ENCODE measurements at regions not wholly inside any gene's neighbourhood (a gene's known extent, or its start where the extent isn't known, plus 50 kb on each side); places are given as distances from the start of the nearest gene placed in this dataset.

DNA sequence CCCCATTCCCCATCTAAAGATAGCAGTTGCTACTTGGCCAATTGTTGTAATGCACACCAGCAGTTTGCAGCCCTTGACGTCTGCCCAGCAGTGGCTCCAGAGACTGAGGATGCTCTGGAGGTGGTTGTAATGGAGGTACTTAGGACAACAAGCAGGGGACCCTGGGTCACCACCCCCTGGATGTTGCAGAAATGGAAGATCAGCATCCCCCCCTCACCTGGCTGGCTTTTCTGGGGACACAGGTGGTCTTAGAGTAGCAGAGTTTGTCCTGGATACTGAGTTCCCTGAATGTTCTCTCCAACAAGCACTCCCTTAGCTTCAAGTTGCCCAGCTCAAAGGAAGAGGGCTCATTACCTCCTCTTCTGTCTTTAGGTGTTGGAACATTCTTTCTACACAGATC lies 250.5 kb downstream of the AACS start:
- no peak overlapping the region for H3K4me3 ChIP-seq (ENCODE audit: low read depth, low read length, poor library complexity, severe bottlenecking)
- no peaks in the 10 kb centered on the region for H3K9me3 ChIP-seq (ENCODE audit: low read length)
- POLR2A ChIA-PET, result interaction anchor here (1.0 kb wide), 1 partner anchor 61 kb away, joined by 4 read pairs; no protein-coding TSS in a partner anchor
- DNase-seq (ENCODE audit: low spot score), result no peak
- H3K36me3 ChIP-seq (ENCODE audit: insufficient read depth, low read length), result no peaks in the 10 kb centered on the region
- no peaks in the 10 kb centered on the region for H4K20me1 ChIP-seq (ENCODE audit: insufficient read depth, low read length)
- TF ChIP-seq, protein P1, sequence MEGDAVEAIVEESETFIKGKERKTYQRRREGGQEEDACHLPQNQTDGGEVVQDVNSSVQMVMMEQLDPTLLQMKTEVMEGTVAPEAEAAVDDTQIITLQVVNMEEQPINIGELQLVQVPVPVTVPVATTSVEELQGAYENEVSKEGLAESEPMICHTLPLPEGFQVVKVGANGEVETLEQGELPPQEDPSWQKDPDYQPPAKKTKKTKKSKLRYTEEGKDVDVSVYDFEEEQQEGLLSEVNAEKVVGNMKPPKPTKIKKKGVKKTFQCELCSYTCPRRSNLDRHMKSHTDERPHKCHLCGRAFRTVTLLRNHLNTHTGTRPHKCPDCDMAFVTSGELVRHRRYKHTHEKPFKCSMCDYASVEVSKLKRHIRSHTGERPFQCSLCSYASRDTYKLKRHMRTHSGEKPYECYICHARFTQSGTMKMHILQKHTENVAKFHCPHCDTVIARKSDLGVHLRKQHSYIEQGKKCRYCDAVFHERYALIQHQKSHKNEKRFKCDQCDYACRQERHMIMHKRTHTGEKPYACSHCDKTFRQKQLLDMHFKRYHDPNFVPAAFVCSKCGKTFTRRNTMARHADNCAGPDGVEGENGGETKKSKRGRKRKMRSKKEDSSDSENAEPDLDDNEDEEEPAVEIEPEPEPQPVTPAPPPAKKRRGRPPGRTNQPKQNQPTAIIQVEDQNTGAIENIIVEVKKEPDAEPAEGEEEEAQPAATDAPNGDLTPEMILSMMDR (conservative IDR thresholded peaks at IDR 0.05; ENCODE audit: low read length), result no peak
- TF ChIP-seq EZH2phosphoT487 (IDR thresholded peaks at IDR 0.05; ENCODE audit: borderline replicate concordance, low read depth, low read length), result no peak
- no peaks in the 10 kb centered on the region for H3K9me2 ChIP-seq (ENCODE audit: insufficient read depth, low read length)
- H3K27ac ChIP-seq (ENCODE audit: low read depth, low read length, poor library complexity, severe bottlenecking), result no peak overlapping the region
- H3K4me2 ChIP-seq (ENCODE audit: low read length), result no peak overlapping the region
- H3K4me1 ChIP-seq (ENCODE audit: insufficient read depth, low read length, poor library complexity, severe bottlenecking), result no peaks in the 10 kb centered on the region
- intact Hi-C loops (cut with micrococcal nuclease; ENCODE audit: unreplicated experiment), result no loop called here
- no peaks in the 10 kb centered on the region for H3K79me2 ChIP-seq (ENCODE audit: insufficient read depth, low read depth, low read length)
- H2AFZ ChIP-seq (ENCODE audit: low read length), result no peak overlapping the region
- CTCF ChIA-PET (ENCODE audit: unreplicated experiment), result interaction anchor here (0.7 kb wide), 1 partner anchor 612 kb away, joined by 3 read pairs; no protein-coding TSS in a partner anchor
- BruUV-seq (replicated peaks), result no TSS peak

DNA sequence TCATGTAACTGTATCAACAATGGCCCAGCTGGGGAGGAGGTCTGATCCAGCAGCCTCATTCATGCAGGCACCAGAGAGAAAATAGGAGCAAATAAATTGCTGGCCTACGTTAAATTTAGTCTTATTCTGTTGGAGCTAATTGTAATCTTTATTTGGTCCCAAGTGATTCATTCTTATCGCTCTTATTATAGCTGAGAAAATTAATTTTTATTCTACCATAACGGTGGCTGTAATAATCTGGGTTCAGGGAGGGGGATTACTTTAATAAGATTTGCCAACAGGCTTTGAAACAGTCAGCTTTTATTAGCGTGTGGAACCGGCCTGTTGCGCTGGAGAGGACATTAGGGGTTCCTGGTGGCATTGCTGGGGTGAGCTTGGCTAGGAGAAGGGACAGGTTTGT lies 254.9 kb downstream of the AACS start:
- no peak overlapping the region for H3K27ac ChIP-seq (ENCODE audit: low read depth, low read length, poor library complexity, severe bottlenecking)
- H2AFZ ChIP-seq (ENCODE audit: low read length), result no peak overlapping the region
- no peak overlapping the region for H3K4me3 ChIP-seq (ENCODE audit: low read depth, low read length, poor library complexity, severe bottlenecking)
- H3K36me3 ChIP-seq (ENCODE audit: insufficient read depth, low read length), result no peaks in the 10 kb centered on the region
- no peaks in the 10 kb centered on the region for H3K9me2 ChIP-seq (ENCODE audit: insufficient read depth, low read length)
- CTCF ChIA-PET (ENCODE audit: unreplicated experiment), result no interaction called here
- no TSS peak for BruUV-seq (replicated peaks)
- no peaks in the 10 kb centered on the region for H4K20me1 ChIP-seq (ENCODE audit: insufficient read depth, low read length)
- intact Hi-C loops (cut with micrococcal nuclease; ENCODE audit: unreplicated experiment), result no loop called here
- no peaks in the 10 kb centered on the region for H3K79me2 ChIP-seq (ENCODE audit: insufficient read depth, low read depth, low read length)
- POLR2A ChIA-PET, result no interaction called here
- no peak for DNase-seq (ENCODE audit: low spot score)
- no peak overlapping the region for H3K4me2 ChIP-seq (ENCODE audit: low read length)
- no peak for TF ChIP-seq EZH2phosphoT487 (IDR thresholded peaks at IDR 0.05; ENCODE audit: borderline replicate concordance, low read depth, low read length)
- TF ChIP-seq, protein P1 (conservative IDR thresholded peaks at IDR 0.05; ENCODE audit: low read length), result no peak
- H3K9me3 ChIP-seq (ENCODE audit: low read length), result no peaks in the 10 kb centered on the region
- no peaks in the 10 kb centered on the region for H3K4me1 ChIP-seq (ENCODE audit: insufficient read depth, low read length, poor library complexity, severe bottlenecking)

DNA sequence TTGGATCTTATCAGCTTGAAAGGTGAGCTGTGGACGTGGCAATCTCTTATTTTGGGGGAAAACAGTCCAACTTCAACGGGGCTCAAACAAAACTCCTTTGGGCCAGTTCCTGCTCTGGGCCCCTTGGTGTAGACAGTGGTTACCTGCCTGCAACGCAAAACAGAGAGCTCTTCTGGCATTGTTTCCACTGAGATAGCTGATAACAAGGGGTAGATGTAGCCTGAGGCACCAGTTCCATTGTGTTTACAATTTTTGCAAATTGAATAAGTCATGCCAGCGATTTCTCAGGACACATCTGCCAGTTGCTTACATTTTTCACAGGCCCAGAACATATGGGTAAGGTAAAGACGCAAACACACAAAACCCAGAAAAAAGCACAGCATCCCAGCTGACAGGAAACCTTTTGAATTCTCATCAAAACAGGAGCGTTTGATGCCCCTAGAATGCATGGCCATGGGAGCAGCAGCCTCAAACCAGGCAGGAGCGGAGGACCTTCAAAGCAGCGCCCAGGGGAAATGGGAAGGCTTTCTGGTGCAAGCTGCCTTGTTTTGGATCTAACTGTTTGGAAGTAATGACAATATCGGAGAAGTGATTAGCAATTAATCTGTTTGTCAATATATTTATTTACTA lies 259.7 kb downstream of the AACS start:
- Histone ChIP-seq H3K9me3 (ENCODE audit: low read length) (no peaks in the 10 kb centered on the region), H2AFZ (ENCODE audit: low read length) (no peak overlapping the region), H3K4me2 (ENCODE audit: low read length) (no peak overlapping the region), H3K79me2 (ENCODE audit: insufficient read depth, low read depth, low read length) (no peaks in the 10 kb centered on the region), H3K9me2 (ENCODE audit: insufficient read depth, low read length) (no peaks in the 10 kb centered on the region), H3K4me3 (ENCODE audit: low read depth, low read length, poor library complexity, severe bottlenecking) (no peak overlapping the region), H3K4me1 (ENCODE audit: insufficient read depth, low read length, poor library complexity, severe bottlenecking) (no peaks in the 10 kb centered on the region), H3K36me3 (ENCODE audit: insufficient read depth, low read length) (no peaks in the 10 kb centered on the region), H4K20me1 (ENCODE audit: insufficient read depth, low read length) (no peaks in the 10 kb centered on the region), H3K27ac (ENCODE audit: low read depth, low read length, poor library complexity, severe bottlenecking) (no peak overlapping the region)
- ChIA-PET CTCF (ENCODE audit: unreplicated experiment) (interaction anchor here (1.1 kb wide), 1 partner anchor 63 kb away, joined by 3 read pairs; no protein-coding TSS in a partner anchor), POLR2A (no interaction called here)
- no TSS peak for BruUV-seq (replicated peaks)
- intact Hi-C loops (cut with micrococcal nuclease; ENCODE audit: unreplicated experiment), result no loop called here
- TF ChIP-seq, protein P1 (conservative IDR thresholded peaks at IDR 0.05; ENCODE audit: low read length), result no peak
- no peak for TF ChIP-seq EZH2phosphoT487 (IDR thresholded peaks at IDR 0.05; ENCODE audit: borderline replicate concordance, low read depth, low read length)
- DNase-seq (ENCODE audit: low spot score), result no peak
